WTC11 (cell line): ENCODE measurements at regions not wholly inside any gene's neighbourhood (a gene's known extent, or its start where the extent isn't known, plus 50 kb on each side); places are given as distances from the start of the nearest gene placed in this dataset.

Experiments
- ATAC-seq: fragments of 200-7000 bp; cut with Tn5 transposase; 2 replicates; pipeline ENCODE4 v1.10.0; 2021; ENCODE audit warnings: mild to moderate bottlenecking, moderate library complexity
- CTCF ChIA-PET: fragments of 300-600 bp; sonication (Branson Sonifier 250); formaldehyde crosslinking; loops from one replicate; lab custom pipeline; 2021; ENCODE audit warnings: antibody characterized with exemption; lab: Charles Lee
- POLR2A ChIA-PET: fragments of 350-600 bp; sonication (Branson Sonifier 250); formaldehyde crosslinking; loops from one replicate; lab custom pipeline; 2021; ENCODE audit warnings: antibody characterized with exemption; lab: Charles Lee
- DNase-seq: peaks from one replicate; pipeline ENCODE4 v3.0.0; 2021; ENCODE audit warnings: low spot score
- H3K27ac Mint-ChIP-seq: 2 replicates; pipeline ENCODE4 v1.8.0; 2021; ENCODE audit warnings: mixed read lengths
- H3K27me3 Mint-ChIP-seq: 2 replicates; pipeline ENCODE4 v1.8.0; 2021; ENCODE audit warnings: low read depth, mild to moderate bottlenecking, moderate library complexity, mixed read lengths
- H3K36me3 Mint-ChIP-seq: 2 replicates; pipeline ENCODE4 v1.8.0; 2021; ENCODE audit warnings: mixed read lengths
- H3K4me1 Mint-ChIP-seq: 2 replicates; pipeline ENCODE4 v1.8.0; 2022; ENCODE audit warnings: mixed read lengths
- H3K4me3 Mint-ChIP-seq: 2 replicates; pipeline ENCODE4 v1.8.0; 2021; ENCODE audit warnings: mild to moderate bottlenecking, moderate library complexity, mixed read lengths
- H3K9me3 Mint-ChIP-seq: 2 replicates; pipeline ENCODE4 v1.8.0; 2021; ENCODE audit warnings: mixed read lengths
- E2F4 ChIP-seq: sonication (generic); formaldehyde crosslinking; IDR thresholded peaks from 2 replicates; pipeline ENCODE4 v1.8.1; 2022; ENCODE audit warnings: low read depth, mild to moderate bottlenecking, moderate library complexity, missing genetic modification reagents, borderline replicate concordance
- ELF4 ChIP-seq: sonication (generic); formaldehyde crosslinking; IDR thresholded peaks from 2 replicates; pipeline ENCODE4 v1.8.1; 2022; ENCODE audit warnings: low read depth, mild to moderate bottlenecking, moderate library complexity, missing genetic modification reagents
- EMX1 ChIP-seq: fragments of 250-450 bp; sonication (Bioruptor Pico); IDR thresholded peaks from 2 replicates; pipeline ENCODE4 v1.8.0; 2021; ENCODE audit warnings: mild to moderate bottlenecking
- ESRRA ChIP-seq: sonication (generic); formaldehyde crosslinking; IDR thresholded peaks from 2 replicates; pipeline ENCODE4 v1.8.1; 2022; ENCODE audit warnings: mild to moderate bottlenecking, missing genetic modification reagents, borderline replicate concordance
- FOXJ3 ChIP-seq: sonication (generic); formaldehyde crosslinking; IDR thresholded peaks from 2 replicates; pipeline ENCODE4 v1.9.0; 2021; ENCODE audit warnings: missing genetic modification reagents, mild to moderate bottlenecking, borderline replicate concordance
- FOXP1 ChIP-seq: sonication (generic); formaldehyde crosslinking; IDR thresholded peaks from 2 replicates; pipeline ENCODE4 v1.8.0; 2022; ENCODE audit warnings: missing genetic modification reagents, mild to moderate bottlenecking, moderate library complexity, borderline replicate concordance
- HMGXB4 ChIP-seq: sonication (generic); formaldehyde crosslinking; IDR thresholded peaks from 2 replicates; pipeline ENCODE4 v1.8.1; 2023; ENCODE audit warnings: mild to moderate bottlenecking, moderate library complexity, missing genetic modification reagents
- IRF1 ChIP-seq: sonication (generic); formaldehyde crosslinking; IDR thresholded peaks from 2 replicates; pipeline ENCODE4 v1.8.0; 2023; ENCODE audit warnings: missing genetic modification reagents
- JAZF1 ChIP-seq: fragments of 250-450 bp; sonication (Bioruptor Pico); IDR thresholded peaks from 2 replicates; pipeline ENCODE4 v1.9.0; 2021; ENCODE audit warnings: moderate library complexity, mild to moderate bottlenecking, inconsistent platforms
- NFYB ChIP-seq: sonication (generic); formaldehyde crosslinking; conservative IDR thresholded peaks from 2 replicates; pipeline ENCODE4 v1.8.0; 2022; ENCODE audit warnings: low read depth, missing genetic modification reagents
- NR2C2 ChIP-seq: sonication (generic); formaldehyde crosslinking; IDR thresholded peaks from 2 replicates; pipeline ENCODE4 v1.8.0; 2022; ENCODE audit warnings: mild to moderate bottlenecking, missing genetic modification reagents
- RORB ChIP-seq: fragments of 250-450 bp; sonication (Bioruptor Pico); IDR thresholded peaks from 2 replicates; pipeline ENCODE4 v1.9.0; 2021; ENCODE audit warnings: mild to moderate bottlenecking
- SMAD4 ChIP-seq: sonication (generic); formaldehyde crosslinking; IDR thresholded peaks from 2 replicates; pipeline ENCODE4 v1.8.0; 2022; ENCODE audit warnings: mild to moderate bottlenecking, missing genetic modification reagents
- TEAD1 ChIP-seq: sonication (generic); formaldehyde crosslinking; IDR thresholded peaks from 2 replicates; pipeline ENCODE4 v1.8.0; 2022; ENCODE audit warnings: mild to moderate bottlenecking, missing genetic modification reagents
- USF2 ChIP-seq: sonication (generic); formaldehyde crosslinking; IDR thresholded peaks from 2 replicates; pipeline ENCODE4 v1.8.1; 2023; ENCODE audit warnings: mild to moderate bottlenecking, missing genetic modification reagents, moderate library complexity
- ZBTB21 ChIP-seq: sonication (generic); formaldehyde crosslinking; IDR thresholded peaks from 2 replicates; pipeline ENCODE4 v1.8.1; 2023; ENCODE audit warnings: mild to moderate bottlenecking, missing genetic modification reagents, borderline replicate concordance
- ZBTB43 ChIP-seq: sonication (generic); formaldehyde crosslinking; IDR thresholded peaks from 2 replicates; pipeline ENCODE4 v1.8.1; 2023; ENCODE audit warnings: mild to moderate bottlenecking, missing genetic modification reagents
- ZMAT4 ChIP-seq: fragments of 250-450 bp; sonication (Bioruptor Pico); IDR thresholded peaks from 2 replicates; pipeline ENCODE4 v1.9.0; 2021; ENCODE audit warnings: mild to moderate bottlenecking
- ZNF121 ChIP-seq: sonication (generic); formaldehyde crosslinking; IDR thresholded peaks from 2 replicates; pipeline ENCODE4 v1.8.0; 2023; ENCODE audit warnings: missing genetic modification reagents
- ZNF232 ChIP-seq: sonication (generic); formaldehyde crosslinking; IDR thresholded peaks from 2 replicates; pipeline ENCODE4 v1.8.0; 2022; ENCODE audit warnings: mild to moderate bottlenecking, missing genetic modification reagents
- ZNF281 ChIP-seq: sonication (generic); formaldehyde crosslinking; IDR thresholded peaks from 2 replicates; pipeline ENCODE4 v1.8.0; 2023; ENCODE audit warnings: mild to moderate bottlenecking, missing genetic modification reagents
- ZNF423 ChIP-seq: fragments of 250-450 bp; sonication (Bioruptor Pico); IDR thresholded peaks from 2 replicates; pipeline ENCODE4 v2.1.2; 2022; ENCODE audit warnings: mild to moderate bottlenecking, moderate library complexity
- ZNF512 ChIP-seq: sonication (generic); formaldehyde crosslinking; IDR thresholded peaks from 2 replicates; pipeline ENCODE4 v1.8.1; 2022; ENCODE audit warnings: missing genetic modification reagents, borderline replicate concordance

- H3K27ac Mint-ChIP-seq = no peak overlapping the region
- POLR2A ChIA-PET = no interaction called here
- ATAC-seq = no peak
- TF ChIP-seq TEAD1 (CRISPR knock-in tag) = no peak
- TF ChIP-seq ZMAT4 (CRISPR knock-in tag) = no peak
- TF ChIP-seq FOXP1 (CRISPR knock-in tag) = no peak
- no peak for TF ChIP-seq NFYB
- no peak for TF ChIP-seq FOXJ3 (CRISPR knock-in tag)
- no peak for TF ChIP-seq ZNF281 (CRISPR knock-in tag)
- TF ChIP-seq JAZF1 (CRISPR knock-in tag) = no peak
- no peak for TF ChIP-seq ZNF121 (CRISPR knock-in tag)
- TF ChIP-seq EMX1 (CRISPR knock-in tag) = no peak
- no peak for TF ChIP-seq NR2C2 (CRISPR knock-in tag)
- no peak for TF ChIP-seq ELF4 (CRISPR knock-in tag)
- no peak for TF ChIP-seq USF2 (CRISPR knock-in tag)
- no peak for TF ChIP-seq SMAD4 (CRISPR knock-in tag)
- TF ChIP-seq, all 79 proteins: peak for 0
- H3K4me1 Mint-ChIP-seq = peaks cover 10% of the 10 kb centered on the region
- no peaks in the 10 kb centered on the region for H3K9me3 Mint-ChIP-seq
- no peaks in the 10 kb centered on the region for H3K36me3 Mint-ChIP-seq
- no peak overlapping the region for H3K4me3 Mint-ChIP-seq
- DNase-seq = no peak
- no peaks in the 10 kb centered on the region for H3K27me3 Mint-ChIP-seq
- CTCF ChIA-PET = no interaction called here
Observed at GRCh38 chr2:58727981-58728656, 487.0 kb upstream of the FANCL start.

- H3K27ac Mint-ChIP-seq = no peak overlapping the region
- CTCF ChIA-PET = interaction anchor here (0.8 kb wide), 1 partner anchor 14 kb away, joined by 4 read pairs; no protein-coding TSS in a partner anchor
- no peaks in the 10 kb centered on the region for H3K9me3 Mint-ChIP-seq
- H3K36me3 Mint-ChIP-seq = no peaks in the 10 kb centered on the region
- POLR2A ChIA-PET = no interaction called here
- H3K4me3 Mint-ChIP-seq = no peak overlapping the region
- ATAC-seq (no peak), DNase-seq (no peak)
- H3K27me3 Mint-ChIP-seq = no peaks in the 10 kb centered on the region
- H3K4me1 Mint-ChIP-seq = peaks cover 16% of the 10 kb centered on the region
- TF ChIP-seq HMGXB4 (no peak), IRF1 (CRISPR knock-in tag) (no peak), E2F4 (CRISPR knock-in tag) (no peak), ZNF423 (CRISPR knock-in tag) (no peak), ZNF512 (CRISPR knock-in tag) (no peak), ZNF232 (no peak), ZBTB21 (no peak), ESRRA (CRISPR knock-in tag) (no peak), RORB (no peak), ELF4 (CRISPR knock-in tag) (no peak), ZBTB43 (no peak), SMAD4 (CRISPR knock-in tag) (no peak), NFYB (no peak)
Observed at GRCh38 chr2:58721912-58722591, 480.9 kb upstream of the FANCL start.
